Activated CD4-positive, alpha-beta T cell treated with anti-CD3 and anti-CD28 coated beads, Interleukin-10, Interleukin-2, amounts not matched to agents 100 ng/mL and 50 ng/mL, durations not matched to agents 16 hours and 8 hours (primary cell): ENCODE measurements at regions not wholly inside any gene's neighbourhood (a gene's known extent, or its start where the extent isn't known, plus 50 kb on each side); places are given as distances from the start of the nearest gene placed in this dataset.
"Not testable (repeated sequence)": the region's sequence is repeated elsewhere in the genome, so short reads cannot be mapped to it uniquely, and the experiment has no call there.

Experiments used
- DNase-seq: peaks from one replicate; pipeline ENCODE4 v3.0.0-alpha.2; 2020

DNA sequence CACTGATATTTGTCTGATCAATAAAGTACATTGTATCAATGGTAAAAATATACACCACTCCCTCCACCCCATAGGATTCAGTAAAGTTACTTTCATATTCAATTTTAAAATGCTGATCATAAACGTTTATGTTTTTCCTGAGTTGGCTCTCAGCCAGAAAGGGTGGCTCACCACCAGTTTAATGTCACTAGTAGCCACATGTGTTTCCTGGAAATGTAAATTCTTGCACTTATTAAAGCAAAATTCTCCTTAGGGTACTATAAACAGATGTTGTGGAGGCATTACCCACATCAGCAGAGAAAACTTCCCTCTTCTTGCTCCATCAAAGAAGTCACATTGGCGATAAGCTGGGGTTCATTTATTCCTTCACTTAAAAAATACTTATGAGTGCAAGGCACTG lies 210.3 kb downstream of the SREK1 start:
- DNase-seq, result no peak

DNA sequence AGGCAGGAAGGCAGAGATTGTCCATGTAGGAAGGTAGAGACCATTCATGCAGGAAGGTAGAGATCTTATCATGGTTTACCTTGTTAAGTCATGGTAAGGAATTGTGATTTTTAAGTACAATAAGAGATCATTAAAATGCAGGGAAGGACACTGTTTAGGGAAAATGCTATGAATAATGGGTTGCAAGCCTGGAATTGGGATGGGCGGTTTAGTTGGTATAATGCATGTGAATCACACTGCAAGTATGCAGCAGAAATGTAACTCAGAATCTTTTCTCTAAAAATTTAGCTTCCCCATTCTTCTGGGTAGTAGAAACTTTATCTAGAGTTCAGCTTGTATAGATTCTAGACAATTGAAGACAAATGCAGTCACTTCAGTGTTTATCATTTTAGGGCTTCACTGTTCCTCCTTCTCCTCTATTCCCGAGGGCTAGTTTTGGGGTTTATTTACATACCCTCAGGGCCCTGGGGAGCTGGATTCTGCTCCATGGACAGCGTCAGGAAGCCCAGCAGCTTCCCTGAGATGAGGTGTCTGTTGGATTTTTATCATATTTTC lies 212.0 kb downstream of the SREK1 start:
- no peak for DNase-seq

DNA sequence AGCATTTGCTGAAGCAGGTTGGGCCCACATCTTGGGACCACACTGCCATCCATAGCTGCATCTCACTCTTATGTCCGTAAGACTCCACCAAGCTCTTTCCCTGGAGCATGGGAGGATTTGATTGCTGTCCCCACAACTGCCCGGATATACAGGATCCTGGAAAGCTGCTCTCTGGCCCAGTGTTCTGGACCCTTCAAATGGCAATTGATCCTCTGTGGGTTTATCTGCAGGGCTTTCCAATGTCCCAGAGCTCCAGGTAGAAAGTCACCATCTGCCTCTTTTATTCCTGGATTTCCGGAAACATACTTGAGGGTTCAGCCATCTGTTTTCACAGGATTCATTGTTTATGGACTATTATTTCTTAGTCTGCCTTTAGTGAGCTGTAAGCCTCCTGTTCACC lies 214.6 kb downstream of the SREK1 start:
- no peak for DNase-seq

DNA sequence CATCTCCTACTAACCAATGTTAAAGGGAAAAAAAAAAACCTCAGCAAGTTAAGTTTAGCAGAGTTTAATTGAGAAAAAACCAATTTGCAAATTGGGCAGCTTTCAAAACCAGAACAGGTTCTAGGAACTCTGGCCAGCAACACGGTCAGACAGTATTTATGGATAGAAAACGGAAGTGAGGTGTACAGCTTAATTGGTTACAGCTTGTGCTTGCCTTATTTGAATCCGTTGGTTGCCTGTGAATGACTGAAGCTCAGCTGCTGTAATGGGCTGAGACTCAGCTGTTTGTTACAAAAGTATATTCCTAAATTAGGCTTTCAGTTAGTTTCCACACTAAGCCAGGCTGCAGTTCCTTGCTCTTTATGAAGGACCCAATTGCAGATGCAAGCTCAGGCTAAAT lies 217.0 kb downstream of the SREK1 start:
- no peak for DNase-seq

DNA sequence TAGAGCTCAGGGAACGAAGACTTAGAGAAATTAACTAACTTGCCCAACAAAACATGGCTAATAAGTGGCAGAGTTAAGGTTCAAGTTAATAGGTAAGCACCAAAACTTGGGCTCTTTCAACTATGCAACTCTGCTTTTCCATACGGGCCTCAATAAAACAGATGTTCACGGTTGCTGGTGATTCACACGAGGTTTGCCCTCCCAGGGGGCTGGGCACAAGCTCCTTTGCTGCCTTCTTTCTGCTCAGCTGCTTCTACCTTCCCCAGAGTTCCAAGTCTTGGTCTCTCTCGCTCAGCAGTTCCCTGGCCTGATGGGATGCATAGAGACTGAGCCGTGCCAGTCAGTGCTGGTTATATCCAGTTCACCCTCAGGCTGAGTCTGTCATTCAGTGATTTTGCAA lies 217.9 kb downstream of the SREK1 start:
- no peak for DNase-seq

DNA sequence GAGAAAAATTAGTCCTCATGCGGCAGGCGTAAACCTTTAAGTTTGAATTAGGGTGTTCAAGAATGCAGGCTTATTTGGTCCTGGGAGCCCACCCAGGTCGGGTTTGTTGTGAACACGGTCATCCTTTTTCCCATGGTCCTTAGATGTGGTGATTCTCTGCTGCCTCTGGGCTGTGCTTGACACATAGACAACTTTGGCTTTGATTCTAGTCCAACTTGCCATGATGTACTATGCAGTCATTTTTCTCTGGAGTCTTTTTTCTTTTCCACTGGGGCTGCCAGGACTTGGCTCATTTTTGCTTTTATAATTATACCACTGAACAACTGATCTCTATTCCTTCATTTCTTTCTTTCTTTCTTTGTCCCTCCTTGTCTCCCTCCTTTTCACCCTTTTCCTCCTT lies 218.6 kb downstream of the SREK1 start:
- no peak for DNase-seq

DNA sequence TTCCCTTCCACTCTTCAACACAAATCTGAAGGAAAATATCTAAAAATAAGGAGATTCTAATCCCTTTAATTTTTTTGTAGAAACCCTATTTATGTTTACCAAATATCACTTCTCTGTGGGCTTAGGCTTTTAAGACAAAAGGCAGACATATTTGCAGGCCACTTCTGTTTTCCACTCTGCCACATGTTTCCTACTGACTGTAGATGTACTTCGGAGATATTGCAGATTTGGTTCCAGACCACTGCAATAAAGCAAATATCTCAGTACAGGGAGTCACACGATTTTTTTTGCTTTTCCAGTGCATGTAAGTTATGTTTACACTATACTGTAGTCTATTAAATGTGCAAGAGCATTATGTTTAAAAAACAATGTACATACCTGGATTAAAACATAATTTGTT lies 219.0 kb downstream of the SREK1 start:
- DNase-seq, result no peak

DNA sequence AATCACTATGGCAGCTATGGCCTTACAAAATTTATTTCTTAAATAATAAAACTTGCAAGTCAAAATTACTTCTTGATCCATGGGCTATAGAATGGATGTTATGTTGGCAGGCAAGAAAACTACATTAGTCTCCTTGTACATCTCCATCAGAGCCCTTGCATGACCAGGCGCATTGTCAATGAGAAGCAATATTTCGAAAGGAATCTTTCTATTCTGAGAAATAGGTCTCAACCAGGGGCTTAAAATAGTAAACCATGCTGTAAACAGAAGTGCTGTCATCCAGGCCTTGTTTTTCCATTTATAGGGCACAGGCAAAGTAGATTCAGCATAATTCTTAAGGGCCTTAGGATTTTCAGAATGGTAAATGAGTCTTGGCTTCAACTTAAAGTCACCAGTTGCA lies 220.1 kb downstream of the SREK1 start:
- DNase-seq, result no peak

DNA sequence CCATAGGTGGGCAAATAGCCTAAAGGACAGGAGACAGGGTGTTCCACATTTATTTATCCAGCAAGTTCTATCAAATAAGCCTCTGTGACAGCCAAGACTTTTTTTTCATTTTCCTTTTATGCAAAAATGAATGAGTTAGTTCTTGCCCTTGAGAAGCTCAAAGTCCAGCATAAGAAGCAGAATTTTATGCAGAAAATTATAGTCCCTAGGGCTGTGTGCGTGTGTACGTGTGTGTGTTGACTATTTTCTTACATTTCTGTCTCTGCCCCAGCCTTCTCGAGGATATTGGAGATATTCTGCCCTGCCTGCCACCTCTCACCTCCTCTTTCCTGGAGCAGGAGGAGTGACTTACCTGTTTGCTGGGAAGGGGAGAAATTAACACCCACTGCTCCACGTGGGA lies 221.9 kb downstream of the SREK1 start:
- no peak for DNase-seq

DNA sequence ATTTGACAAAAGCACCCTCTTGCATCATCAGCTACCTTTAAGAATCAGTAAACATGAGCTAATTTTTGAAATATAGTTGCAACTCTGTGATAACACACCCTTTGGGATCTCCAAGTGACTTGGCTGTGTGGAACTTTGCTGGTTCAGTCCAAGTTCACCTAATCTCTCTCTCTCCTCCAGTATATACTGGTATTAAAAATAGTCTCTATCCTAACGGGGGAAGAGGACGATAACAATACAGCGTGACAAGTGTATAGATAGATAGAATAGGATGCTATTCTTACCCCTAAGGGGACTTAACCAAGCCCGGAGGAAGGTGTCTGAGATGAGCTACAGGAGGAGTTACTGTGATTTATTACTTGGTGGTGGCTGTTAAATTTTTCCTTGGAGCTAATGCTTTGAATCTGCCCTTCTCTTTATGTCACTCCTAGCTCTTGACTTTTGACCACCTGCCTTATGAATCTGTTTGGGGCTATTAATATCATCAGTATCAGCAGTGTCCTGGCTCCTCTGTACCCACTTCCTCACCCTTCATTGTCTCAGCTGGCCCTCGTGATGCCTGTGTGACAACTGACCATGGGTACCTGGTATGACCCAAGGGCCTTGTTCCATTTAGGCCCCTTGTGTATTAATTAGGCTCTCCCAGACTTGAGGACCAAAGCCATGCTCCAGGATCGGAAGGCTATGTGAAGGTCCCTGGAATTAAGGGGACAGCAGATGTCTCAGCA lies 223.9 kb downstream of the SREK1 start:
- no peak for DNase-seq

DNA sequence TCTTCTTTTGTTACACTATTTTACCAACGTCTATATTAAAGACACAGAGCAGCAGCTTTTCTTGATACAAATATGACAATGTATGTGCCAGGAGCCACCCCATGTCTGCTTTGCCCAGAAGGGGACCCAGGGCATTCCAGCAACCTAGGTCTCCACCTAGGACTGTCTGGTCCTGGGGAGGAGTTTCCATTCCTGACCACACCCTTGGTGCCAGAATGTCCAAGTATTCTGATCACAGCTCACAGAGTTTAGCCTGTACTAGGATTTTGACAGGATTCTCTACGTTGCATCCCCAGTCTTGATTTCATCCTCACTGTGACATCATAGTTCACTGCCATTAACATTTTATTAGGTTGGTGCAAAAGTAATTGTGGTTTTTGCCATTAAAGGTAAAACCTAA lies 224.7 kb downstream of the SREK1 start:
- DNase-seq, result no peak

DNA sequence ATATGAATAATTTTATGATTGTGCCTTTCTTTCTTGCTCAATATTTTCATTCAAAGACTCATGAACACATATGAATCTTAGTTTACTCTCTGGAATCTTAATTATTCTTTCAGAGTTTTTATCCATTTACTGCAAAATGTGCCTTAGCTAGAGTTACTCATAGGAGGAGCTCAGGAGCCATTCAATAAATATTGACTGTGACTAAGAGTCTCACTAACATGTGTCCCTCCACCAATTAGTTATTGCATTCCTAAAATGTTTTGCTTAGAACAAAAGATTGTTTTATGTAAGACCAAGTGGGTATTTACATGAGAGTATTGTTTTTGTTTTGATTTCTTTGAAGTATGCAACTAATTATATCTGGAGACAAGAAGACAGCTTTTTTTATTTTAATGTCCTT lies 218.4 kb upstream of the MAST4 start:
- DNase-seq, result no peak

DNA sequence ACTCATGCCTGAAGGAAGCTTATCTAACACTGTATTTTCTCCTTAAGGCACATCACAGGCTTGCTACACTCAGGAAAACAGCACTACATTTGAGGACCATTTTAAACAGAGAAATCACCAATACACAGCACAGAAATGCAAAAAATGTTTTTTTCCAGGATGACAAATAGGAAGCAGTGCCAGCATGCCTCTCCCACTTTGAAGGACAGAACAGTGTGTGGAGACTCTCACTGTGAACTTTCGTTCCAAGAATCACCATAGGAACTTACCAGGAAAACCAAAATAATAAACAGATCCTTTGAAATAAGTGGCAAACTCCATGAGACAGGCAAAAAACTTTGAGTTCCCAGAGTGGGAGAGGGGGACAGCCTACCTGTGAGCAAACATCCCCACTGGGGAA lies 217.8 kb upstream of the MAST4 start:
- no peak for DNase-seq

DNA sequence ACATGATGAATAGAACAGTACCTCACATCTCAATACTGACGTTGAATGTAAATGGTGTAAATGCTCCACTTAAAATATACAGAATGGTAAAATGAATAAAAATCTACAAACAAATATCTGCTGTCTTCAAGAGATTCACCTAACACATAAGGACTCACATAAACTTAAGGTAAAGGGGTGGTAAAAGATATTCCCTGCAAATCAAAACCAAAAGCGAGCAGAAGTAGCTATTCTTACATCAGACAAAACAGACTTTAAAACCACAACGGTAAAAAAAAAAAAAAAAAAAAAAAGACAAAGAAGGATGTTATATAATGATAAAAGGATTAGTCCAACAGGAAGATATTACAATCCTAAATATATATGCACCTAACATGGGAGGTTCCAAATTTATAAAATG lies 214.0 kb upstream of the MAST4 start:
- no peak for DNase-seq

DNA sequence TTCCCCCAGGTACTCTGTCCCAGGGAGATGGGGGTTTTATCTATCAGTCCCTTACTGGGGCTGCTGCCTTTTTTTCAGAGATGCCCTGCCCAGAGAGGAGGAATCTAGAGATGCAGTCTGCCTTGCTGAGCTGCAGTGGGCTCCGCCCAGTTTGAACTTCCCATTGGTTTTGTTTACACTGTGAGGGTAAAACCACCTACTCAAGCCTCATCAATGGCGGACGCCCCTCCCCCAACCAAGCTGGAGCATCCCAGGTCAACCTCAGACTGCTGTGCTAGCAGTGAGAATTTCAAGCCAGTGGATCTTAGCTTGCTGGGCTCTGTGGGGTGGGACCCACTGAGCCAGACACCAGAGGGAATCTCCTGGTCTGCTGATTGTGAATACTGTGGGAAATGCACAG lies 191.0 kb upstream of the MAST4 start:
- not testable (repeated sequence) for DNase-seq

DNA sequence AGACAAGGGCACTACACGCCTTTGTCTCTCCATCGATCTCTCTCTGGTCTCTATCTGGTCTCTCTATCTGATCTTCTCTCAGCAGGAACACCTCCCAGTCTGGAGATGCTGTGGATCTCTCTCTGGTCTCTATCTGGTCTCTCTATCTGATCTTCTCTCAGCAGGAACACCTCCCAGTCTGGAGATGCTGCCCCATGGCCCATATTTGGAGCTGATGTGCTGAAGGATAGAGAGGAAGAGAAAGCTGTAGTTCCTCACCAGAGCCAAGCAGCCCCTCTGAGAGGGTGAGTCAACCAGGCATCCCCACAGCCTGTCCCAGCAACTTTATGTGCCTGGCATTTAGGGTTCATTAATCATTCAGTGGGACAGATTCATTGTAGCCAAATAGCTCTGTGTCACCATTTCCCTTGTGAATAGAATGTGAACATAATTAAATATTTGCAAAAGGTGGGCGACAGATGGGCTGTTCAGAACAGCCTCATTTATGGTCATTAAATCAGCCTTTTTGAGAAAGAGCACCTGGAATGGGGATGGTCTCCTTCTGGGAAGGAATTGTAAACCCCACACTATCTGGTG lies 189.3 kb upstream of the MAST4 start:
- no peak for DNase-seq

DNA sequence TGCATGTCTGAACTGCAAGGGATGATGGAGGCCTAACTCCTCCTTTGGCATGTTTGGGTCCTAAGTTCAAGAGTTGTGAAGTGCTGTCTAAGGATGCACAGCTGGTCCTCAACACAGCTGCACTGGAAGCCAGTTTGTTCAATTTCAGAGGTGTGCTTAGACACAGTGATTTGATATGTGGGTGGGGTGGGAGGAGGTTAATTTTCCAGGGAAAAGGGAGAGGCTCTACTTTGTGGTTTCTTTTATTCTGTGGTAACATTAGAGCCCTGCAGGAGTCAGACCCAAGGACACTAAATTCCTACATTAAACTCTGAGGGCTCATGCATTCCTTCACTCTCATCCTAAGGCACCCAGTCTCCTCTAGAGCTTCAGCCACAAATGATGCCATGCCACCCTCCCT lies 188.4 kb upstream of the MAST4 start:
- DNase-seq, result no peak

DNA sequence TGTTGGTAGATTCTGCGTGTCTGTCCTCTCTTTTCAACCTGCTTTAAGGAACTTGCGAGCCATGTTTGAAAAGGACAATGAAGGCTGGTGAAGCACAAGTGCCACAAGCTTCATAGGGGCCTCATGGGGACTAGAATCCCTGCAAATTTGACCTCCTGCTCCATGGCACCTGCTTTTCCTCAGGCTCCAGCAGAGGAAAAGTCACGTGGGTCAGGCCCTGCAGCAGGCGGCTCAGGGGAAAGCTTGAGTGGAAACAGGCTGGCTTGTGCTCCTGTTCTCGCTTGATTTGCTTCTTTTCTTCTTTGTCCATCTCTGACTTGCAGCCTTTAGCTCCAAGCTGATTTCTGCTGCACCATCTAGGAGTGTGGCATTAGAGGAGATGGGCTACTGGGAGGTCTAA lies 187.6 kb upstream of the MAST4 start:
- DNase-seq, result no peak

DNA sequence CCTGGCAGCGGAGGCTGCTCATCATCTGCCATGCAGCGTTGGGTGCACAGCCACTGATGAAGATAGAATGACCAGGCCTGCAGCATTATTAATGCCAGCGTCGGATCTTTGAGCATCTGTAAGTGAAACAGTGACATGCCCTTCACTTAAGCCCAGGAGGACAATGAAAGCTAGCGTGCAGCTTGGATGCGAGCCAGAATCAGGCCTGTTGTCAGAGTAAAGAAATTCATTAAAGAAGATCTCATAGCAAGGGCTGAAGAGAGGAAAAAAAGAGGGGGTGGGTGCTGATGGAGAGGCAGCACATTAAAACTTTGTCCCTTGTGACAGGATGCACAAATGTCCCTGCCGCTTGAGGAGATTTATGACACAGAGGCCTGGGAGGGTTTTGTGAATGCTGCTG lies 186.1 kb upstream of the MAST4 start:
- DNase-seq, result no peak

DNA sequence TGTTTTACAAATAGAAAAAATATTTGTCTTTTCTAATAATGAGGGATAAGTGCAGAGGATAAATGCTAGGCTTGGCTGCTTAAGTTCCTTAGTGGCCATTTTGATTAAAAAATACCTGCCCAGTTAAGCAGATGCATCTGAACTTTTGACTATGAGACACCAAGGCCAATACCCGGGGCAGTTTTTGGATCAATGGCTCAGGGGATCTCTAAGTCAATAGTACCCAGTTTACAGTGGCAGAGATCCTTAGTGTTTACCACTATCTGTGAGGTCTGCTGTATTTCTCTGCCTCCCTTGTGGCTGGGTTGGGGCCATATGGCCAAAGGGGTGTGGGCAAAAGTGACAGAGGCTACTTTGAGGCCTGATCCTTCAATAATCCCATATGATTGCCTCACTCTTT lies 184.5 kb upstream of the MAST4 start:
- DNase-seq, result no peak

DNA sequence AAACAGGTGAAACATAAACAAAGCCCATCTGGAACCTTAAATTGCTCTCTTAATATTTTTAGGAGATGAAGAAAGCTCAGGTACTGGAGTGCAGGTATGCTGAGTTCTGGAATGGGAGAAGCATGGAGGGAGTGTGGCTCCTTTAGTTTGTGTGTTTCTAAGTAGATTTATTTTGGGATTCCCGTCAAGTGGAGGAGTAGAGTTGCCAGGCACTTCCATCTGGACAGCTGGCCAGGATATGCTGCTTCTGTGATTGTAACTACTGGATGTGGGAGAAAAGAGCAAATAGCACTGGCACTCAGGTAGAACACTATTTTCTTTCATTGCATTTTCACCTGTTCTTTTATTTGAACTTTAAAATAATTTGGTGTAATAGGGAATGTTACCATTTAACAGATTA lies 182.3 kb upstream of the MAST4 start:
- DNase-seq, result no peak

DNA sequence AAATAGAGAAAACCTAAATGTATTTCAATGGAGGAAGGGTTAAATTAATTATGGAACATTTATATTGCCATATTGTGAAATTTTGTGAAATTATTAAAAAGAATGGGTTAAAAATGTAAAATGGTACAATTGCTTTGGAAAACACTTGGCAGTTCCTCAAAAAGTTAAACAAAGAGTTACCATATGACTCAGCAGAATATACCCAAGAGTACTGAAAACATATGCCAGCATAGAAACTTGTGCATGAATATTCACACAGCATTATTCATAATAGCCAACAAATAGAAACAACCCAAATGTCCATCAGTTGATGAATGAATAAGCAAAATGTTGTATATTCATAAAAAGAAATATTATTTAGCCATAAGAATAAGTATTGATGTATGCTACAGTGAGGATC lies 181.0 kb upstream of the MAST4 start:
- DNase-seq, result no peak

DNA sequence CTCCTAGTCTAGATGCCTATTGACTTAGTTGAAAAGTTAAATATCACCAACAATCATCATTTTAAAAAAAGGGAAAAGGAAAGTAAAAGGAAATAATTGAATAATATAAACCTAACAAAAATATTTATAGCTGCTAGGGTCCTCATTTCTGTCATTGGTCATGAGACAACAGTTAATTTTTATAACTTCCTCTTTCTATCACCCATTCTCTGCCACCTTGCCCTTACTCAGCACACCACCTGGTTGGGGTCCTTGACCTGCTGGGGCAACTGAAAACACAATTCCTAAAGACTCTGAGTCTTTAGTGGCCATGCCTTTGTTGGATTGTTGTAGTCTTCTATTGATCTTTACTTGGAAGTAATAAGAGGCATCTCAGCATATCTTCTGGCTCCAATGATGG lies 179.5 kb upstream of the MAST4 start:
- no peak for DNase-seq

DNA sequence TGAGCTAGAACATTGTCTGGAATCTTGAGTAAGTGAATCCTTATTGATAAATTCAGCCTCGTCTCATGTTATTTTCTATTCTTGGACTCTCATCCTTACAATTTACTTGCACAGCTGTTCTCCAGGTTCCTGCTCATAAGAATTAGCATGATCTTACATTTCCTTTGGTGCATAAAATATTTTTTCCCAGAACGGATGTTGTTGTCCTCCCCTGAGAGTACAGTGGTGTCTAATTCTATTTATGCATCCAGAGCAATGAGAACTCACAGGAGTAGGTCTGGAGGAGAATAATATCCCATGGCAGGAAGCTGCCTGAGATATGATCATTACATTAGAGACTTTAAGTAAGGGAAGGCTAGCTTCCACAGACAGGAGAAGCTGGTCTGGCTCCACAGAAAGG lies 178.4 kb upstream of the MAST4 start:
- DNase-seq, result no peak

DNA sequence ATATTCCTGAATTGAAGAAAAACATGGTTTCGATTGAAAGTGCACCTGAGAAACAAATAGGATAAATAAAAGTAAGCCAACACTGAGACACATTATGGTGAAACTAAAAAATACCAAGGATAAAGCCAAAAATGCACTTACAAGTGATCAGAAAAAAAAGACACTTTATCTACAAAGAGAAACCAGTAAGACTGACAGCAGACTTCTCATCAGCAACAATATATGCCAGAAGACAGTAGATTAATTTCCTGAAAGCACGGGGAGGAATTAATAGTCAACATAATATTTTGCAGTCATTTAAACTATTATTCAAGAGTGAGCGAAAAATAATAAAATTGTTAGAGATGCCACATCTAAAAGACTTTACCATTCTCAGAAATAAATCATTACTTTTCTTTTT lies 172.7 kb upstream of the MAST4 start:
- no peak for DNase-seq
